Stimulated activated CD4-positive, alpha-beta T cell treated with anti-CD3 and anti-CD28 coated beads, Interleukin-4, amount 100 ng/mL, for 1 hour (primary cell): ENCODE measurements at regions not wholly inside any gene's neighbourhood (a gene's known extent, or its start where the extent isn't known, plus 50 kb on each side); places are given as distances from the start of the nearest gene placed in this dataset.

Experiments used
- DNase-seq: peaks from one replicate; pipeline ENCODE4 v3.0.0-alpha.2; 2020

- no peak for DNase-seq
These were observed 488.7 kb downstream of the RSL24D1 start for GRCh38 chr15:54707805-54708752.

GRCh38 chr15:54687628-54688027, 509.1 kb downstream of the RSL24D1 start:
- no peak for DNase-seq
